GM19025 (cell line): ENCODE measurements at regions not wholly inside any gene's neighbourhood (a gene's known extent, or its start where the extent isn't known, plus 50 kb on each side); places are given as distances from the start of the nearest gene placed in this dataset.
"Not testable (repeated sequence)": the region's sequence is repeated elsewhere in the genome, so short reads cannot be mapped to it uniquely, and the experiment has no call there.

ENCODE experiments used
- ATAC-seq: cut with Tn5 transposase; IDR thresholded peaks from one replicate; pipeline ENCODE4 v1.9.1; 2021; ENCODE audit warnings: mild to moderate bottlenecking, low read depth, moderate library complexity; ENCODE audit not compliant: unreplicated experiment

- no peak for ATAC-seq
Observed at GRCh38 chr3:144947895-144948294, 976.3 kb downstream of the DIPK2A start.

- no peak for ATAC-seq
Observed at GRCh38 chr3:144948711-144949110, 977.1 kb downstream of the DIPK2A start.

- ATAC-seq = no peak
Observed at GRCh38 chr3:144953959-144954358, 982.3 kb downstream of the DIPK2A start.

GRCh38 chr3:144957398-144958101 lies 985.9 kb downstream of the DIPK2A start:
- no peak for ATAC-seq

GRCh38 chr3:144963810-144964209 lies 992.2 kb downstream of the DIPK2A start:
- ATAC-seq = no peak

GRCh38 chr3:144966560-144966959 lies 994.9 kb downstream of the DIPK2A start:
- no peak for ATAC-seq

GRCh38 chr3:144968750-144969350 lies 997.2 kb downstream of the DIPK2A start:
- no peak for ATAC-seq

GRCh38 chr3:144984481-144984880 lies 1012.9 kb downstream of the DIPK2A start:
- not testable (repeated sequence) for ATAC-seq

- ATAC-seq = no peak
Observed at GRCh38 chr3:144989807-144990206, 1018.2 kb downstream of the DIPK2A start.

GRCh38 chr3:144995856-144996255 lies 1024.2 kb downstream of the DIPK2A start:
- no peak for ATAC-seq

- ATAC-seq = no peak
Observed at GRCh38 chr3:145005427-145005826, 1033.8 kb downstream of the DIPK2A start.

GRCh38 chr3:145006271-145006670 lies 1034.6 kb downstream of the DIPK2A start:
- ATAC-seq = no peak

GRCh38 chr3:145013931-145014330 lies 1042.3 kb downstream of the DIPK2A start:
- no peak for ATAC-seq

- no peak for ATAC-seq
Observed at GRCh38 chr3:145015253-145015652, 1043.6 kb downstream of the DIPK2A start.

- ATAC-seq = no peak
Observed at GRCh38 chr3:145017959-145018358, 1046.3 kb downstream of the DIPK2A start.

GRCh38 chr3:145022447-145022846 lies 1050.8 kb downstream of the DIPK2A start:
- no peak for ATAC-seq

- ATAC-seq = no peak
Observed at GRCh38 chr3:145024700-145025099, 1053.1 kb downstream of the DIPK2A start.

GRCh38 chr3:145027186-145027585 lies 1055.6 kb downstream of the DIPK2A start:
- not testable (repeated sequence) for ATAC-seq

- no peak for ATAC-seq
Observed at GRCh38 chr3:145032791-145033190, 1061.2 kb downstream of the DIPK2A start.

- ATAC-seq = no peak
Observed at GRCh38 chr3:145035682-145036081, 1064.1 kb downstream of the DIPK2A start.

- ATAC-seq = not testable (repeated sequence)
Observed at GRCh38 chr3:145054055-145054454, 1082.4 kb downstream of the DIPK2A start.

GRCh38 chr3:145055375-145056076 lies 1083.9 kb downstream of the DIPK2A start:
- ATAC-seq = peak; percentile 44
